ENCODE measurements at regions not wholly inside any gene's neighbourhood (a gene's known extent, or its start where the extent isn't known, plus 50 kb on each side); places are given as distances from the start of the nearest gene placed in this dataset.

GRCh38 chr3:13954741-13955483, 75.0 kb upstream of the WNT7A start:
- no peak for DNase-seq

GRCh38 chr3:13954266-13954665, 74.4 kb upstream of the WNT7A start:
- no peak for DNase-seq

- DNase-seq = no peak
Measured at GRCh38 chr3:13951184-13951583, 71.3 kb upstream of the WNT7A start.

GRCh38 chr3:13950042-13950441, 70.2 kb upstream of the WNT7A start:
- no peak for DNase-seq

GRCh38 chr3:13947912-13948311, 68.0 kb upstream of the WNT7A start:
- DNase-seq = no peak

GRCh38 chr3:13939206-13939605, 59.3 kb upstream of the WNT7A start:
- no peak for DNase-seq

GRCh38 chr3:13937131-13937530, 57.3 kb upstream of the WNT7A start:
- no peak for DNase-seq

- no peak for DNase-seq
Measured at GRCh38 chr3:13935494-13936094, 55.7 kb upstream of the WNT7A start.

GRCh38 chr3:13934813-13935212, 54.9 kb upstream of the WNT7A start:
- DNase-seq = no peak

- DNase-seq = no peak
Measured at GRCh38 chr3:13934315-13934714, 54.4 kb upstream of the WNT7A start.

GRCh38 chr3:13932578-13933295, 52.9 kb upstream of the WNT7A start:
- DNase-seq = peak; percentile 5

GRCh38 chr3:13931172-13931571, 51.3 kb upstream of the WNT7A start:
- DNase-seq = no peak

Measured in fibroblast of upper back skin (primary cell).